Dendritic cell treated with granulocyte-macrophage colony-stimulating factor and Interleukin-4, amounts not matched to agents 40 ng/mL and 50 ng/mL, for 4 days (primary cell): ENCODE measurements at regions not wholly inside any gene's neighbourhood (a gene's known extent, or its start where the extent isn't known, plus 50 kb on each side); places are given as distances from the start of the nearest gene placed in this dataset.

Source experiments
- H3K27ac Mint-ChIP-seq: one replicate; pipeline ENCODE4 v1.8.0; 2022; ENCODE audit warnings: mild to moderate bottlenecking, mixed read lengths
- H3K27me3 Mint-ChIP-seq: one replicate; pipeline ENCODE4 v1.8.0; 2022; ENCODE audit warnings: mild to moderate bottlenecking, mixed read lengths
- H3K36me3 Mint-ChIP-seq: one replicate; pipeline ENCODE4 v1.8.0; 2022; ENCODE audit warnings: low read depth, mixed read lengths
- H3K4me1 Mint-ChIP-seq: one replicate; pipeline ENCODE4 v1.8.0; 2022; ENCODE audit warnings: low read depth, mixed read lengths
- H3K4me3 Mint-ChIP-seq: one replicate; pipeline ENCODE4 v1.8.0; 2022; ENCODE audit warnings: mild to moderate bottlenecking, moderate library complexity, mixed read lengths
- H3K9me3 Mint-ChIP-seq: one replicate; pipeline ENCODE4 v1.8.0; 2022; ENCODE audit warnings: mixed read lengths
- intact Hi-C: fragments of 100-400 bp; cut with micrococcal nuclease; formaldehyde crosslinking; loops from one replicate; pipeline ENCODE4 v1.15.0; 2022

- Mint-ChIP-seq H3K4me3 (no peak overlapping the region), H3K4me1 (no peaks in the 10 kb centered on the region), H3K27ac (no peak overlapping the region), H3K9me3 (no peaks in the 10 kb centered on the region), H3K36me3 (no peaks in the 10 kb centered on the region), H3K27me3 (peaks cover 3% of the 10 kb centered on the region)
- intact Hi-C loops, result loop anchor here (5.0 kb wide), 1 partner anchor 51 kb away; no protein-coding TSS in a partner anchor
Observed at GRCh38 chr5:10151656-10152055, 98.0 kb downstream of the ATPSCKMT start.

GRCh38 chr5:10149911-10150310 is 99.8 kb downstream of the ATPSCKMT start:
- Mint-ChIP-seq H3K9me3 (no peaks in the 10 kb centered on the region), H3K4me1 (no peaks in the 10 kb centered on the region), H3K27ac (no peak overlapping the region), H3K4me3 (no peak overlapping the region), H3K36me3 (no peaks in the 10 kb centered on the region), H3K27me3 (peaks cover 3% of the 10 kb centered on the region)
- intact Hi-C loops, result loop anchor here (5.0 kb wide), 1 partner anchor 52 kb away; no protein-coding TSS in a partner anchor

DNA sequence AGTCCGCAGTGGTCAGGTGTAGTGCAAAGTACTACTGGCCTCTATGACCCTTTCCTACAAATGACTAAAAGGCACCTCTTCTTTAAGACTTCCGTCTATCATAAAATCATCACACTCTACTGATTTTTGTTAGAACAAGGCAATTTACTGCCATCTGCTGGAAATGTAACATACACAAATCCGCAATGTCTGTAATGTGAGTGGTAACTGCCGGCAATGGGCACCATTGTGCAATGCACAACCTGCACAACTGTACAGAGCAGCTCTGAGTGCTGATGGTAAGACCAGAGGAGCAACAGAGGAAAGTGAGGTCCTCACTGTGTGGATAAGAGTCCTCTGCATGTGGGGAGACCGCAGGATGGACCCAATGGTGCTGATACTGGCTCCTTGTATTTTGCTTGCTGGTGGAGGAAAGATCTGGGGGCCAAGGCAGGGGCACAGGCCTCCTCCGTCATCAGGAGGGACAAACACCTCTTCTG is 103.7 kb downstream of the ATPSCKMT start:
- Mint-ChIP-seq H3K4me1 (no peaks in the 10 kb centered on the region), H3K36me3 (no peaks in the 10 kb centered on the region), H3K4me3 (no peak overlapping the region), H3K27ac (no peak overlapping the region), H3K27me3 (peaks cover 6% of the 10 kb centered on the region), H3K9me3 (no peaks in the 10 kb centered on the region)
- intact Hi-C loops, result no loop called here

- H3K4me1 Mint-ChIP-seq, result no peaks in the 10 kb centered on the region
- H3K36me3 Mint-ChIP-seq, result no peaks in the 10 kb centered on the region
- intact Hi-C loops, result no loop called here
- no peak overlapping the region for H3K27ac Mint-ChIP-seq
- peaks cover 6% of the 10 kb centered on the region for H3K27me3 Mint-ChIP-seq
- no peak overlapping the region for H3K4me3 Mint-ChIP-seq
- H3K9me3 Mint-ChIP-seq, result no peaks in the 10 kb centered on the region
Observed at GRCh38 chr5:10144040-10144439, 105.6 kb downstream of the ATPSCKMT start.

DNA sequence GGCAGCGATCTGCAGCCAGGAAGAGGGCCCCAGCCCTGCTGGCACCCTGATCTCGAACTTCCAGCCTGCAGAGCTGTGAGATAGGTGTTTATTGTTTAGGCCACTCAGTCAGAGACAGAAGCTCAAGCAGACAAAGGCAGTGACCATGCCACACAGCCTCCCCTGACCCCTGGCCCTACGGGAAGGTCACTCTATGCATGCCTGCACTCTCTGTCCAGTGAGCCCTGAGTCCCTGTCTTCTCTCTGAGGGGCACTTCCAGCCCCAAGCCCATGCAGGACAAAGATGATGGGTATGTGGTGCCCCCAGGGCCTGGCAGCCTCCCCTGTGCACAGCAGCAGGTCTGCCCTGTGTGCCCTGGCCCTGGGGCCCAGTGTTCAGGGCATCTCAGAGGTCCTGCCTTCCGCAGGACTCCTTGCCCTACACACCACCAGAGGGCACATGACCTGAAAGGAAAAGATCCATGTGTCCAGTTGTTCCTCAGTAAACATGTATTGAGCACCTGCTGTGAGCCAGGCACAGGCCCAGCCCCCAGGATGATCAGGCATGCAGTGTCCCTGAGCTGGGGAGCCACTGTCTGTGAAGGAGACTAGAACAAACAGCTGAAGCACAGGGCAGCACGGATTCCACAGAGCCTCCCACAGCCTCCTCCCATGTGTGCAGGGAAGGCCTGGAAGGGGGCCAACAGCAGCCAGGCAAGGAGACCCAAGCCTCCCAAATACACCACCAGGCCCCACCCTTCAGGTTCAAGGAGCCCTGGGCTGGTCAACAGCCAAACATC is 109.3 kb downstream of the ATPSCKMT start:
- Mint-ChIP-seq H3K4me3 (no peak overlapping the region), H3K36me3 (no peaks in the 10 kb centered on the region), H3K27ac (no peak overlapping the region), H3K4me1 (no peaks in the 10 kb centered on the region), H3K27me3 (peaks cover 3% of the 10 kb centered on the region), H3K9me3 (no peaks in the 10 kb centered on the region)
- intact Hi-C loops, result no loop called here

GRCh38 chr5:10138395-10139057 is 111.2 kb downstream of the ATPSCKMT start:
- intact Hi-C loops, result no loop called here
- Mint-ChIP-seq H3K27me3 (peaks cover 3% of the 10 kb centered on the region), H3K9me3 (no peaks in the 10 kb centered on the region), H3K36me3 (no peaks in the 10 kb centered on the region), H3K4me1 (no peaks in the 10 kb centered on the region), H3K4me3 (no peak overlapping the region), H3K27ac (no peak overlapping the region)

DNA sequence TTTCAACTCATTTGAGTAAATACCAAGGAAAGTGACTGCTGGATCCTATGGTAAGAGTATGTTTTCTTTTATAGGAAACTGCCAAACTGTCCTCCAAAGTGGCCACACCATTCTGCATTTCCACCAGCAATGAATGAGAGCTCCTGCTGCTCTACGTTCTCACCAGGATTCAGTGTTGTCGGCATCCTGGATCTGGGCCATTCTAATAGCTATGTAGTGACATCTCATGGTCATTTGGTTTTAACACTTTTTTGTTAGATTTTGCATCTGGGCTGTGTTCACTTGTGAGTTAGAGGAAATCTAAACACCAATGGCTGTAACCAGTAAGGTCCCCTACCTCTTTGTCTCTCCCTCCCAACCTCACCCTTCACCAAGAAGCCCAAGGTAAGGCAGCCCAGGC is 115.9 kb downstream of the ATPSCKMT start:
- no peaks in the 10 kb centered on the region for H3K36me3 Mint-ChIP-seq
- H3K4me3 Mint-ChIP-seq, result no peak overlapping the region
- H3K27ac Mint-ChIP-seq, result no peak overlapping the region
- no peaks in the 10 kb centered on the region for H3K9me3 Mint-ChIP-seq
- no peaks in the 10 kb centered on the region for H3K27me3 Mint-ChIP-seq
- intact Hi-C loops, result no loop called here
- H3K4me1 Mint-ChIP-seq, result no peaks in the 10 kb centered on the region

DNA sequence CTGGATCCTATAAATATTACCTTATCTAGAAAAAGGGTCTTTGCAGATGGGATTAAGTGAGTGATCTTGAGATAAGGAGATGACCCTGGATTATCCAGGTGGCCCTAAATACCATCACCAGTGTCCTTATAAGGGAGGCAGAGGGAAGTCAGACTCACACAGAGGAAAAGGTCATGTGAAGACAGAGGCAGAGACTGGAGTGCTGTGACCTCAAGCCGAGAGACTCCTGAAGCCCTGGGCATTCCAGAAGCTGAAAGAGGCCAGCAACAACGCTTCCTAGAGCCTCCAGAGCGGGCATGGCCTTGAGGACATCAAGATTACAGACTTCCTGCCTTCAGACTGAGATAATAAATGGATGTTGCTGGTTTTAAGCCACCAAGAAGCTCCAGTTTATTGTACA is 118.8 kb downstream of the ATPSCKMT start:
- H3K4me3 Mint-ChIP-seq, result no peak overlapping the region
- intact Hi-C loops, result no loop called here
- H3K4me1 Mint-ChIP-seq, result no peaks in the 10 kb centered on the region
- H3K27ac Mint-ChIP-seq, result no peak overlapping the region
- no peaks in the 10 kb centered on the region for H3K36me3 Mint-ChIP-seq
- no peaks in the 10 kb centered on the region for H3K27me3 Mint-ChIP-seq
- no peaks in the 10 kb centered on the region for H3K9me3 Mint-ChIP-seq

- Mint-ChIP-seq H3K4me3 (no peak overlapping the region), H3K9me3 (no peaks in the 10 kb centered on the region), H3K27me3 (no peaks in the 10 kb centered on the region), H3K4me1 (no peaks in the 10 kb centered on the region), H3K27ac (no peak overlapping the region), H3K36me3 (no peaks in the 10 kb centered on the region)
- intact Hi-C loops, result no loop called here
Observed at GRCh38 chr5:10126900-10127299, 122.8 kb downstream of the ATPSCKMT start.

DNA sequence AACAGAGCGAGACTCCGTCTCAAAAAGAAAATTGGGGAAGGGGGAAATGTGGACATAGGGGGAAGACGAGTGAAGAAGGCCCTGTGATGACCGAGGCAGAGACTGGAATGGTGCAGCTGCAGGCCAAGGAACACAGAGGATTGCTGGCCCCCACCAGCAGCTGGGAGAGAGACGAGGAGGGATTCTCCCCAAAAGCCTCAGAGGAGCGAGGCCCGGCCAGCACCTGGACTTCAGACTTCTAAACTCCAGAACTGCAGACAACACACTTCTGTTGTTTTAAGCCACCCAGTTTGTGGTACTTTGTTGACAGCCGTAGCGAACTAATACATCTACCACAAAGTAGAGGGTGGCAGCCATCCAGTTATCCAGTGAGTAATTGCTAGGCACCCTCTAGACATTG is 124.6 kb downstream of the ATPSCKMT start:
- Mint-ChIP-seq H3K27me3 (no peaks in the 10 kb centered on the region), H3K27ac (no peak overlapping the region)

DNA sequence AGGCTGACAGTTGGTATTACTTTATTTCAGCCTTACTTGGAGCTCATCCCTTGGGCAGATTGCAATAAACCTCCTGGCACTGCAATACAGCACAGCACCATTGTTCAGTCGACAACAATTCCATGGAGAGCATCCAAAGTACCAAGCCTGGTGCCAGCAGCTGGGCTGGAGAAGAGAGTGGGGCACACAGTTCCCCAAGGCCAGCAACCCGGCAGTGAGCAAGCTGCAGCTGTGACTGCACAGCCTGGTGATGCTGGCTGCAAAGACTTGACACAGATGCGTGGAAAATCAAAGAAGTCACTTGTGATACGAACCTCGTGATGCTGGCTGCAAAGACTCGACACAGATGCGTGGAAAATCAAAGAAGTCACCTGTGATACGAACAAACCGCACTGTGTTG is 125.4 kb downstream of the ATPSCKMT start:
- no peaks in the 10 kb centered on the region for H3K9me3 Mint-ChIP-seq
- H3K4me1 Mint-ChIP-seq, result no peaks in the 10 kb centered on the region
- no peak overlapping the region for H3K27ac Mint-ChIP-seq
- intact Hi-C loops, result no loop called here
- H3K36me3 Mint-ChIP-seq, result no peaks in the 10 kb centered on the region
- H3K27me3 Mint-ChIP-seq, result no peaks in the 10 kb centered on the region
- no peak overlapping the region for H3K4me3 Mint-ChIP-seq

More for the DNA sequence above, 124.6 kb downstream of the ATPSCKMT start:
- intact Hi-C loops, result no loop called here
- no peak overlapping the region for H3K4me3 Mint-ChIP-seq
- H3K4me1 Mint-ChIP-seq, result no peaks in the 10 kb centered on the region
- H3K9me3 Mint-ChIP-seq, result no peaks in the 10 kb centered on the region
- H3K36me3 Mint-ChIP-seq, result no peaks in the 10 kb centered on the region

GRCh38 chr5:10123254-10123989 is 126.3 kb downstream of the ATPSCKMT start:
- Mint-ChIP-seq H3K27ac (no peak overlapping the region), H3K4me1 (no peaks in the 10 kb centered on the region), H3K4me3 (no peak overlapping the region), H3K27me3 (no peaks in the 10 kb centered on the region), H3K9me3 (no peaks in the 10 kb centered on the region), H3K36me3 (no peaks in the 10 kb centered on the region)
- intact Hi-C loops, result no loop called here

DNA sequence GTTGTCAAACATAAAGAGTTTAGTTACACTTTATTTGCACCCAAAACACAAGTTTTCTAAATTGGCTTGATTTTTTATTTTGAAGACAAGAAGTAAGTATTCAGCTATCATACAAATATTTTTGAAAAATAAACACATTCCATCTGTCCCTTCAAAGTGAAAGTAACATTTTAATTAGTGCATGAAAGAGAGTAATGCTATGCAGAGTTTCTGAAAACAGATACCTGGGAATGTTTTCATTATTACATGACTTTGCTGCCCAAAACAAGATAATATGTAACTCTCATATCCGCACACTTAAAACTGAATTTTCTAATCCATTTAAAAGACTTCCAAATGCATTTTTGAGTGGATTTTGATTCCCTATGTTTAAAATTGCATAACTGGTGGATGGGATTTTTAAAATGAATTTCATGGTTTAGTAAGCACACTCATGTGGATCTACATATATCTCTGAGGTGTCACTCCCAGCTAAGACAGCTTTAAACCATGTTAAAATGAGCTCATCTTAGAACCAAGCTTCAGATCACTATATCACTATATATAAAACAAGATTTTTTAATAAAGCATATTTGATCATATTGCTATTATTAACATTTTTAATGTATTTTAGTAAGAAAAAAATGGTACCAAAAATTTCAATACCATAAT is 127.5 kb downstream of the ATPSCKMT start:
- Mint-ChIP-seq H3K27me3 (no peaks in the 10 kb centered on the region), H3K4me3 (no peak overlapping the region), H3K27ac (no peak overlapping the region)

GRCh38 chr5:10120934-10121333 is 128.8 kb downstream of the ATPSCKMT start:
- Mint-ChIP-seq H3K27me3 (no peaks in the 10 kb centered on the region), H3K9me3 (no peaks in the 10 kb centered on the region), H3K4me3 (no peak overlapping the region), H3K27ac (no peak overlapping the region), H3K4me1 (no peaks in the 10 kb centered on the region), H3K36me3 (no peaks in the 10 kb centered on the region)
- intact Hi-C loops, result no loop called here

More for the DNA sequence above, 127.5 kb downstream of the ATPSCKMT start:
- Mint-ChIP-seq H3K4me1 (no peaks in the 10 kb centered on the region), H3K9me3 (no peaks in the 10 kb centered on the region), H3K36me3 (no peaks in the 10 kb centered on the region)
- intact Hi-C loops, result no loop called here
